ENCODE measurements at regions not wholly inside any gene's neighbourhood (a gene's known extent, or its start where the extent isn't known, plus 50 kb on each side); places are given as distances from the start of the nearest gene placed in this dataset.
A peak's percentile ranks its signal among the peaks of the same experiment; 100 is the strongest.

DNA sequence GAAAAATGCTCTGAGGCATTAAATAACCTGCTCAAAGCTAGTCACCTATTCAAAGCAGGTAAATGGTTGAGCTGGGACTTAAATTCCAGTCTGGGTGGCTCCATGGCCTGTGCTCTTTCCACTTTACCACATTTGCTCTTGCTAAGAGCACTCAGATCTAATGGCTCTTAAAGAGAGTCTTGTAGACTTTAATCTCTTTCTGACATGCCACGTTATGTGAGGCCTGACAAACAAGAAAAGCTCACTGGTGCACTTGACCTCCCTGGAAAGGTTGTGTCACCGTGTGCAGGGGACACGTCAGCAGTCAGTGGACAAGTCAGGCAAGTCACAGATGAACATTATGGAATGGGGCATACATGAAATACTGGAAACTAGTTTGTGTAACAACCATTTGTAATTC, 129.9 kb upstream of the RPS23 start (continued):
- TF ChIP-seq, protein P1, sequence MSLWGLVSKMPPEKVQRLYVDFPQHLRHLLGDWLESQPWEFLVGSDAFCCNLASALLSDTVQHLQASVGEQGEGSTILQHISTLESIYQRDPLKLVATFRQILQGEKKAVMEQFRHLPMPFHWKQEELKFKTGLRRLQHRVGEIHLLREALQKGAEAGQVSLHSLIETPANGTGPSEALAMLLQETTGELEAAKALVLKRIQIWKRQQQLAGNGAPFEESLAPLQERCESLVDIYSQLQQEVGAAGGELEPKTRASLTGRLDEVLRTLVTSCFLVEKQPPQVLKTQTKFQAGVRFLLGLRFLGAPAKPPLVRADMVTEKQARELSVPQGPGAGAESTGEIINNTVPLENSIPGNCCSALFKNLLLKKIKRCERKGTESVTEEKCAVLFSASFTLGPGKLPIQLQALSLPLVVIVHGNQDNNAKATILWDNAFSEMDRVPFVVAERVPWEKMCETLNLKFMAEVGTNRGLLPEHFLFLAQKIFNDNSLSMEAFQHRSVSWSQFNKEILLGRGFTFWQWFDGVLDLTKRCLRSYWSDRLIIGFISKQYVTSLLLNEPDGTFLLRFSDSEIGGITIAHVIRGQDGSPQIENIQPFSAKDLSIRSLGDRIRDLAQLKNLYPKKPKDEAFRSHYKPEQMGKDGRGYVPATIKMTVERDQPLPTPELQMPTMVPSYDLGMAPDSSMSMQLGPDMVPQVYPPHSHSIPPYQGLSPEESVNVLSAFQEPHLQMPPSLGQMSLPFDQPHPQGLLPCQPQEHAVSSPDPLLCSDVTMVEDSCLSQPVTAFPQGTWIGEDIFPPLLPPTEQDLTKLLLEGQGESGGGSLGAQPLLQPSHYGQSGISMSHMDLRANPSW (CRISPR knock-in tag; IDR thresholded peaks at IDR 0.05; ENCODE audit: borderline replicate concordance) = no peak
- TF ChIP-seq ZNF572 (CRISPR knock-in tag; IDR thresholded peaks at IDR 0.05) (no peak), RAD51 (IDR thresholded peaks at IDR 0.05; ENCODE audit: borderline replicate concordance) (no peak), FOXK1 (CRISPR knock-in tag; IDR thresholded peaks at IDR 0.05; ENCODE audit: borderline replicate concordance, low read depth) (no peak), CBX1 (IDR thresholded peaks at IDR 0.05; ENCODE audit: low read depth) (no peak), KLF11 (CRISPR knock-in tag; IDR thresholded peaks at IDR 0.05) (no peak), NCOR1 (IDR thresholded peaks at IDR 0.05; ENCODE audit: borderline replicate concordance, low read length) (no peak), RXRA (CRISPR knock-in tag; IDR thresholded peaks at IDR 0.05) (peak; percentile 72; the same call in 1 of the 2 replicates), ZNF546 (CRISPR knock-in tag; conservative IDR thresholded peaks at IDR 0.05) (no peak), RARG (CRISPR knock-in tag; IDR thresholded peaks at IDR 0.05; ENCODE audit: low read depth) (no peak), ZSCAN30 (CRISPR knock-in tag; IDR thresholded peaks at IDR 0.05) (no peak), CEBPG (CRISPR knock-in tag; IDR thresholded peaks at IDR 0.05) (peak; percentile 44; the same call in 1 of the 2 replicates), FOXP1 (IDR thresholded peaks at IDR 0.05) (no peak), FOXP1 (CRISPR knock-in tag; IDR thresholded peaks at IDR 0.05) (no peak), HOXA5 (CRISPR knock-in tag; IDR thresholded peaks at IDR 0.05) (no peak), ZNF296 (CRISPR knock-in tag; conservative IDR thresholded peaks at IDR 0.05) (no peak), NR2F6 (IDR thresholded peaks at IDR 0.05) (peak; percentile 63), NR2F6 (CRISPR knock-in tag; IDR thresholded peaks at IDR 0.05) (peak; percentile 69)
- TF ChIP-seq, protein P2, sequence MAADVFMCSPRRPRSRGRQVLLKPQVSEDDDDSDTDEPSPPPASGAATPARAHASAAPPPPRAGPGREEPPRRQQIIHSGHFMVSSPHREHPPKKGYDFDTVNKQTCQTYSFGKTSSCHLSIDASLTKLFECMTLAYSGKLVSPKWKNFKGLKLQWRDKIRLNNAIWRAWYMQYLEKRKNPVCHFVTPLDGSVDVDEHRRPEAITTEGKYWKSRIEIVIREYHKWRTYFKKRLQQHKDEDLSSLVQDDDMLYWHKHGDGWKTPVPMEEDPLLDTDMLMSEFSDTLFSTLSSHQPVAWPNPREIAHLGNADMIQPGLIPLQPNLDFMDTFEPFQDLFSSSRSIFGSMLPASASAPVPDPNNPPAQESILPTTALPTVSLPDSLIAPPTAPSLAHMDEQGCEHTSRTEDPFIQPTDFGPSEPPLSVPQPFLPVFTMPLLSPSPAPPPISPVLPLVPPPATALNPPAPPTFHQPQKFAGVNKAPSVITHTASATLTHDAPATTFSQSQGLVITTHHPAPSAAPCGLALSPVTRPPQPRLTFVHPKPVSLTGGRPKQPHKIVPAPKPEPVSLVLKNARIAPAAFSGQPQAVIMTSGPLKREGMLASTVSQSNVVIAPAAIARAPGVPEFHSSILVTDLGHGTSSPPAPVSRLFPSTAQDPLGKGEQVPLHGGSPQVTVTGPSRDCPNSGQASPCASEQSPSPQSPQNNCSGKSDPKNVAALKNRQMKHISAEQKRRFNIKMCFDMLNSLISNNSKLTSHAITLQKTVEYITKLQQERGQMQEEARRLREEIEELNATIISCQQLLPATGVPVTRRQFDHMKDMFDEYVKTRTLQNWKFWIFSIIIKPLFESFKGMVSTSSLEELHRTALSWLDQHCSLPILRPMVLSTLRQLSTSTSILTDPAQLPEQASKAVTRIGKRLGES (CRISPR knock-in tag; IDR thresholded peaks at IDR 0.05; ENCODE audit: borderline replicate concordance) = no peak
- TF ChIP-seq, protein P3, sequence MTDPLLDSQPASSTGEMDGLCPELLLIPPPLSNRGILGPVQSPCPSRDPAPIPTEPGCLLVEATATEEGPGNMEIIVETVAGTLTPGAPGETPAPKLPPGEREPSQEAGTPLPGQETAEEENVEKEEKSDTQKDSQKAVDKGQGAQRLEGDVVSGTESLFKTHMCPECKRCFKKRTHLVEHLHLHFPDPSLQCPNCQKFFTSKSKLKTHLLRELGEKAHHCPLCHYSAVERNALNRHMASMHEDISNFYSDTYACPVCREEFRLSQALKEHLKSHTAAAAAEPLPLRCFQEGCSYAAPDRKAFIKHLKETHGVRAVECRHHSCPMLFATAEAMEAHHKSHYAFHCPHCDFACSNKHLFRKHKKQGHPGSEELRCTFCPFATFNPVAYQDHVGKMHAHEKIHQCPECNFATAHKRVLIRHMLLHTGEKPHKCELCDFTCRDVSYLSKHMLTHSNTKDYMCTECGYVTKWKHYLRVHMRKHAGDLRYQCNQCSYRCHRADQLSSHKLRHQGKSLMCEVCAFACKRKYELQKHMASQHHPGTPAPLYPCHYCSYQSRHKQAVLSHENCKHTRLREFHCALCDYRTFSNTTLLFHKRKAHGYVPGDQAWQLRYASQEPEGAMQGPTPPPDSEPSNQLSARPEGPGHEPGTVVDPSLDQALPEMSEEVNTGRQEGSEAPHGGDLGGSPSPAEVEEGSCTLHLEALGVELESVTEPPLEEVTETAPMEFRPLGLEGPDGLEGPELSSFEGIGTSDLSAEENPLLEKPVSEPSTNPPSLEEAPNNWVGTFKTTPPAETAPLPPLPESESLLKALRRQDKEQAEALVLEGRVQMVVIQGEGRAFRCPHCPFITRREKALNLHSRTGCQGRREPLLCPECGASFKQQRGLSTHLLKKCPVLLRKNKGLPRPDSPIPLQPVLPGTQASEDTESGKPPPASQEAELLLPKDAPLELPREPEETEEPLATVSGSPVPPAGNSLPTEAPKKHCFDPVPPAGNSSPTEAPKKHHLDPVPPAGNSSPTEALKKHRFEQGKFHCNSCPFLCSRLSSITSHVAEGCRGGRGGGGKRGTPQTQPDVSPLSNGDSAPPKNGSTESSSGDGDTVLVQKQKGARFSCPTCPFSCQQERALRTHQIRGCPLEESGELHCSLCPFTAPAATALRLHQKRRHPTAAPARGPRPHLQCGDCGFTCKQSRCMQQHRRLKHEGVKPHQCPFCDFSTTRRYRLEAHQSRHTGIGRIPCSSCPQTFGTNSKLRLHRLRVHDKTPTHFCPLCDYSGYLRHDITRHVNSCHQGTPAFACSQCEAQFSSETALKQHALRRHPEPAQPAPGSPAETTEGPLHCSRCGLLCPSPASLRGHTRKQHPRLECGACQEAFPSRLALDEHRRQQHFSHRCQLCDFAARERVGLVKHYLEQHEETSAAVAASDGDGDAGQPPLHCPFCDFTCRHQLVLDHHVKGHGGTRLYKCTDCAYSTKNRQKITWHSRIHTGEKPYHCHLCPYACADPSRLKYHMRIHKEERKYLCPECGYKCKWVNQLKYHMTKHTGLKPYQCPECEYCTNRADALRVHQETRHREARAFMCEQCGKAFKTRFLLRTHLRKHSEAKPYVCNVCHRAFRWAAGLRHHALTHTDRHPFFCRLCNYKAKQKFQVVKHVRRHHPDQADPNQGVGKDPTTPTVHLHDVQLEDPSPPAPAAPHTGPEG (CRISPR knock-in tag; IDR thresholded peaks at IDR 0.05) = no peak
- TF ChIP-seq, protein P4, sequence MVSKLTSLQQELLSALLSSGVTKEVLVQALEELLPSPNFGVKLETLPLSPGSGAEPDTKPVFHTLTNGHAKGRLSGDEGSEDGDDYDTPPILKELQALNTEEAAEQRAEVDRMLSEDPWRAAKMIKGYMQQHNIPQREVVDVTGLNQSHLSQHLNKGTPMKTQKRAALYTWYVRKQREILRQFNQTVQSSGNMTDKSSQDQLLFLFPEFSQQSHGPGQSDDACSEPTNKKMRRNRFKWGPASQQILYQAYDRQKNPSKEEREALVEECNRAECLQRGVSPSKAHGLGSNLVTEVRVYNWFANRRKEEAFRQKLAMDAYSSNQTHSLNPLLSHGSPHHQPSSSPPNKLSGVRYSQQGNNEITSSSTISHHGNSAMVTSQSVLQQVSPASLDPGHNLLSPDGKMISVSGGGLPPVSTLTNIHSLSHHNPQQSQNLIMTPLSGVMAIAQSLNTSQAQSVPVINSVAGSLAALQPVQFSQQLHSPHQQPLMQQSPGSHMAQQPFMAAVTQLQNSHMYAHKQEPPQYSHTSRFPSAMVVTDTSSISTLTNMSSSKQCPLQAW (CRISPR knock-in tag; IDR thresholded peaks at IDR 0.05) = no peak

All from HepG2 (cell line).